ENCODE measurements at regions not wholly inside any gene's neighbourhood (a gene's known extent, or its start where the extent isn't known, plus 50 kb on each side); places are given as distances from the start of the nearest gene placed in this dataset.

- DNase-seq: no peak
- Mint-ChIP-seq H3K36me3 (ENCODE audit: insufficient read depth) (no peaks in the 10 kb centered on the region), H3K9me3 (peaks cover 5% of the 10 kb centered on the region), H3K4me1 (ENCODE audit: low read depth) (no peaks in the 10 kb centered on the region), H3K4me3 (no peak overlapping the region), H3K27me3 (ENCODE audit: low read depth) (no peaks in the 10 kb centered on the region)
- ATAC-seq: no peak
Measured at GRCh38 chr4:171035909-171036308, 777.3 kb upstream of the GALNTL6 start.

DNA sequence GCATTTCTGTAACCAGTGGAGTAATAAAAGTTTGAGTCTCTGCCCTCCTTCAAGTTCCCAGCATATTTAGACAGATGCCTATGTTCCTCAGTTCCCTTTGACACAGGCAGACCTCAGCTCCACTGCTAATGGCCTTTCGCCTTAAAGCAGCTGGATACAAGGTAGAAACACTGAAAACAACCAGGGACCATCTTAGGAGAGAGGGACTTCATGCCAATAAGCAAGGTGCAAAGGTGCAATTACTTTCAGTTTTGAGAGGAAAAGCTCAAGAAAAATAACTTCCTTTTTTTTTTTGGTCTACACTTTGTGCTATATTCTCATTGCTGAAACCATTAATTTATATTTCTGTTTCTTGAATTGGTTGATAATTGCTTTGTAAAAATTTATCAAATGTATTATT is 781.9 kb upstream of the GALNTL6 start:
- H3K36me3 Mint-ChIP-seq (ENCODE audit: insufficient read depth): no peaks in the 10 kb centered on the region

GRCh38 chr4:171025776-171026175 is 787.4 kb upstream of the GALNTL6 start:
- Mint-ChIP-seq H3K36me3 (ENCODE audit: insufficient read depth) (no peaks in the 10 kb centered on the region), H3K27me3 (ENCODE audit: low read depth) (no peaks in the 10 kb centered on the region)

More for the DNA sequence above, 781.9 kb upstream of the GALNTL6 start:
- DNase-seq: no peak
- no peak for ATAC-seq
- no peaks in the 10 kb centered on the region for H3K4me1 Mint-ChIP-seq (ENCODE audit: low read depth)
- H3K27me3 Mint-ChIP-seq (ENCODE audit: low read depth): no peaks in the 10 kb centered on the region
- H3K9me3 Mint-ChIP-seq: peaks cover 9% of the 10 kb centered on the region
- H3K4me3 Mint-ChIP-seq: no peak overlapping the region

GRCh38 chr4:171025343-171025742 is 787.9 kb upstream of the GALNTL6 start:
- Mint-ChIP-seq H3K36me3 (ENCODE audit: insufficient read depth) (no peaks in the 10 kb centered on the region), H3K27me3 (ENCODE audit: low read depth) (no peaks in the 10 kb centered on the region), H3K4me1 (ENCODE audit: low read depth) (no peaks in the 10 kb centered on the region), H3K9me3 (peaks cover 4% of the 10 kb centered on the region), H3K4me3 (no peak overlapping the region)
- DNase-seq: no peak
- ATAC-seq: no peak

More at GRCh38 chr4:171025776-171026175, 787.4 kb upstream of the GALNTL6 start:
- ATAC-seq: no peak
- peaks cover 4% of the 10 kb centered on the region for H3K9me3 Mint-ChIP-seq
- H3K4me1 Mint-ChIP-seq (ENCODE audit: low read depth): no peaks in the 10 kb centered on the region
- no peak for DNase-seq
- H3K4me3 Mint-ChIP-seq: no peak overlapping the region

DNA sequence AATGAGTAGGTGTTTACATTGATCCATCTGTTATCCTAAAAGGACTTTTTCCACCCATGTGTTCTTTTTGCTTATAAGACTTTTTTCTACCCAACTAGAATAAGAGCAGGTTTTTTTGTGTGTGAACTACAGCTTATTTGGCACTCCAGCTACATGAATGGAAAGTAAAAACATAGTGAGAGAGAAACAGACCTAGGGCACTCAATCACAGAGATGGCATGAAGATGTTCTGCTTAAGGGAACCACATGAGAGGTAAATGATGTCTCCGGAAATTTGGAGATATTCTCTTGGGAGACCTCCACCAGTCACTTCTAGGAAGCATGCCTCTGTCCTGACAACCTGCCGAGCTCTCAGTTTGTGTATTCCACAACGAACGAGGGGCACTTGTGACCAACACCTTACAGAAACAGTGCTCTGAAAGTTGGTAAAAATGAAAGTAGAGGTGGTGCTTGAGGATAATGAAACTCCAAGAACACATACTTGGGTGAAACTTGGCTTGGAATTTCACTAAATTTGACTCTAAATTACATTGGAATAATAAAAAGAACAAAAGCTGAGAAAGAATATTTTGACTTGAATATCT is 788.4 kb upstream of the GALNTL6 start:
- no peaks in the 10 kb centered on the region for H3K36me3 Mint-ChIP-seq (ENCODE audit: insufficient read depth)
- ATAC-seq (no peak), DNase-seq (no peak)
- H3K9me3 Mint-ChIP-seq: peaks cover 4% of the 10 kb centered on the region
- no peak overlapping the region for H3K4me3 Mint-ChIP-seq
- H3K27me3 Mint-ChIP-seq (ENCODE audit: low read depth): no peaks in the 10 kb centered on the region
- no peaks in the 10 kb centered on the region for H3K4me1 Mint-ChIP-seq (ENCODE audit: low read depth)

GRCh38 chr4:171022824-171023230 is 790.4 kb upstream of the GALNTL6 start:
- Mint-ChIP-seq H3K4me3 (no peak overlapping the region), H3K4me1 (ENCODE audit: low read depth) (no peaks in the 10 kb centered on the region), H3K27me3 (ENCODE audit: low read depth) (no peaks in the 10 kb centered on the region), H3K9me3 (no peaks in the 10 kb centered on the region), H3K36me3 (ENCODE audit: insufficient read depth) (no peaks in the 10 kb centered on the region)
- ATAC-seq (no peak), DNase-seq (no peak)

DNA sequence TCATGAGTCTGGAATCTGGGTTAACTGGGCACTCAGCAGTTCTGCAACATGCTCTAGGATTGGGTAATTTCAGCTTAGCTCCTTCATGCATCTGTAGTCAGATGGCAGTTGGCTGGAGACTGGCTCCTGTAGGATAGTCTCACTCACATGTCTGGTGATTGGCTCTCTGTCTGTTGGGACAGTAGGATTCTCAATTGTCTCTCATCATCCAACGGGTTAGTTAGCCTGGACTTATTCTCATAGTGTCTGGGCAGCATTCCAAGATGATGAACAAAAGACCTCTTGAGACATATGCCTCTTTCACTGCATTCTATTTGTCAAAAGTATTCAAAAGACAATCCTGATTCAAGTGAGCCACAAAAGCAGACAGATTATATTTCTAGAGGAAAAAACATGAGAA is 795.6 kb upstream of the GALNTL6 start:
- DNase-seq (no peak), ATAC-seq (no peak)
- Mint-ChIP-seq H3K36me3 (ENCODE audit: insufficient read depth) (no peaks in the 10 kb centered on the region), H3K4me3 (no peak overlapping the region), H3K4me1 (ENCODE audit: low read depth) (no peaks in the 10 kb centered on the region), H3K27me3 (ENCODE audit: low read depth) (no peaks in the 10 kb centered on the region), H3K9me3 (no peaks in the 10 kb centered on the region)

DNA sequence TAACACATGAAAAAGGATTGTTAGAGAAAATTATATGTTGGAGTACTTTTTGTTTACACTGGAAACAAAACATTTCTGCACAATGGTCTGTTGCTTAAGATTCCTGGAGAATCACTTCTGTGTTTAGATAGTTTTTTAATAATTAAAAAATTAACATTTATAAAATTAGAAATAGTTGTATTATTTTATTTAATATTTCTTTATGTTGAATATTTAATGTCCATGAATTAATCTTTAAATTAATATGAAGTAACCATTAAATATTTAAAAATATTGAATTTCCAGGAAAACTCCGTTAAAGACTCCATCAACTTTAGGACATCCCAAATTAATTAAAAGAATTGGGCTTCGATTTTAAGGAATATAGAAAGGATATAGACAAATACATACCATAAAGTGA is 797.1 kb upstream of the GALNTL6 start:
- DNase-seq (no peak), ATAC-seq (no peak)
- H3K9me3 Mint-ChIP-seq: no peaks in the 10 kb centered on the region
- H3K27me3 Mint-ChIP-seq (ENCODE audit: low read depth): no peaks in the 10 kb centered on the region
- H3K4me1 Mint-ChIP-seq (ENCODE audit: low read depth): no peaks in the 10 kb centered on the region
- no peaks in the 10 kb centered on the region for H3K36me3 Mint-ChIP-seq (ENCODE audit: insufficient read depth)
- no peak overlapping the region for H3K4me3 Mint-ChIP-seq

DNA sequence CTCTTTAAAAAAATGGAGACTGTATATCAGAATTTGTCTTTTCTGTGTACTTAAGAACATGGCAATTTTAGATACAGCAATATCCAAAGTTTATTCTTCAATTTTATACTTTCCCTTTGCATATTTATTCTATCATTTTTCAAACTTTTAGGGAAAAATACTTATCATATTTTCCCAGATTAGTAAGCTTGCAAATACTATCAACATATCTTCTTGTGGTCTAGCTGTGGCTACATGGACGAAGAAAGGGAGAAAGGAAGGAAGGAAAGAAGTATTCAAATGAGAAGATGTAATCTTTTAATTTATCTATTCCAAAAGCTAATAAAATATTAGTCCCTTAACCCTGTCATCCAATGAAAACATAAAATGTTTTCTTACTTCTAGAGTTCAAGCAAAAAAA is 797.8 kb upstream of the GALNTL6 start:
- DNase-seq (no peak), ATAC-seq (no peak)
- Mint-ChIP-seq H3K4me3 (no peak overlapping the region), H3K4me1 (ENCODE audit: low read depth) (no peaks in the 10 kb centered on the region), H3K9me3 (no peaks in the 10 kb centered on the region), H3K27me3 (ENCODE audit: low read depth) (no peaks in the 10 kb centered on the region), H3K36me3 (ENCODE audit: insufficient read depth) (no peaks in the 10 kb centered on the region)

GRCh38 chr4:171007618-171008390 is 805.4 kb upstream of the GALNTL6 start:
- H3K4me1 Mint-ChIP-seq (ENCODE audit: low read depth): no peaks in the 10 kb centered on the region
- H3K9me3 Mint-ChIP-seq: peaks cover 9% of the 10 kb centered on the region
- no peak for ATAC-seq
- no peak overlapping the region for H3K4me3 Mint-ChIP-seq
- H3K27me3 Mint-ChIP-seq (ENCODE audit: low read depth): no peaks in the 10 kb centered on the region
- no peaks in the 10 kb centered on the region for H3K36me3 Mint-ChIP-seq (ENCODE audit: insufficient read depth)
- DNase-seq: no peak

- H3K27me3 Mint-ChIP-seq (ENCODE audit: low read depth): no peaks in the 10 kb centered on the region
- ATAC-seq (no peak), DNase-seq (no peak)
- no peaks in the 10 kb centered on the region for H3K4me1 Mint-ChIP-seq (ENCODE audit: low read depth)
- H3K9me3 Mint-ChIP-seq: peaks cover 8% of the 10 kb centered on the region
- no peaks in the 10 kb centered on the region for H3K36me3 Mint-ChIP-seq (ENCODE audit: insufficient read depth)
- no peak overlapping the region for H3K4me3 Mint-ChIP-seq
Measured at GRCh38 chr4:171002246-171002645, 811.0 kb upstream of the GALNTL6 start.

- no peaks in the 10 kb centered on the region for H3K27me3 Mint-ChIP-seq (ENCODE audit: low read depth)
- no peak for ATAC-seq
Measured at GRCh38 chr4:170990989-170991589, 822.1 kb upstream of the GALNTL6 start.

GRCh38 chr4:170988446-170988845 is 824.8 kb upstream of the GALNTL6 start:
- H3K4me3 Mint-ChIP-seq: no peak overlapping the region
- H3K27me3 Mint-ChIP-seq (ENCODE audit: low read depth): no peaks in the 10 kb centered on the region
- ATAC-seq: no peak
- no peaks in the 10 kb centered on the region for H3K36me3 Mint-ChIP-seq (ENCODE audit: insufficient read depth)
- H3K9me3 Mint-ChIP-seq: peaks cover 3% of the 10 kb centered on the region
- no peak for DNase-seq
- H3K4me1 Mint-ChIP-seq (ENCODE audit: low read depth): no peaks in the 10 kb centered on the region

More at GRCh38 chr4:170990989-170991589, 822.1 kb upstream of the GALNTL6 start:
- Mint-ChIP-seq H3K36me3 (ENCODE audit: insufficient read depth) (no peaks in the 10 kb centered on the region), H3K4me3 (no peak overlapping the region), H3K9me3 (peaks cover 3% of the 10 kb centered on the region), H3K4me1 (ENCODE audit: low read depth) (no peaks in the 10 kb centered on the region)
- DNase-seq: no peak

- peaks cover 11% of the 10 kb centered on the region for H3K9me3 Mint-ChIP-seq
- no peaks in the 10 kb centered on the region for H3K27me3 Mint-ChIP-seq (ENCODE audit: low read depth)
- ATAC-seq: no peak
- H3K36me3 Mint-ChIP-seq (ENCODE audit: insufficient read depth): no peaks in the 10 kb centered on the region
- no peak for DNase-seq
- H3K4me3 Mint-ChIP-seq: no peak overlapping the region
- no peaks in the 10 kb centered on the region for H3K4me1 Mint-ChIP-seq (ENCODE audit: low read depth)
Measured at GRCh38 chr4:170979736-170980135, 833.5 kb upstream of the GALNTL6 start.

DNA sequence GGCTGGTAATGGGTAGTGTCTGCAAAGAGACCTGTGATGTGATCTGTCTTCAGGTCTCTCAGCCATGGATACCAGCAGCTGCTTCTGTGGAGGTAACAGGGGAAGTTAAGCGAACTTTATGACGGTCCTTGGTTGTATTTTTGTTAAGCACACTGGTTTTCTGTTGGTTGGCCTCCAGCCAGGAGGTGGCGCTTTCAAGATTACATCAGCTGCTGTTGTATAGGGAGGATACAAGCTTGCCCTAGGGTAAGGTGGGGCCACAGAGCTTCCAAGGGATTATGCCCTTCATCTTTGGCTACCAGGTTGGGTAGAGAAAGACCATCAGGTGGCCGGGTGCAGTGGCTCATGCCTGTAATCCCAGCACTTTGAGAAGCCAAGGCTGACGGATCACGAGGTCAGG is 834.2 kb upstream of the GALNTL6 start:
- Mint-ChIP-seq H3K27me3 (ENCODE audit: low read depth) (no peaks in the 10 kb centered on the region), H3K4me1 (ENCODE audit: low read depth) (no peaks in the 10 kb centered on the region), H3K4me3 (no peak overlapping the region), H3K36me3 (ENCODE audit: insufficient read depth) (no peaks in the 10 kb centered on the region), H3K9me3 (peaks cover 15% of the 10 kb centered on the region)
- ATAC-seq (no peak), DNase-seq (no peak)
